ENCODE measurements at regions not wholly inside any gene's neighbourhood (a gene's known extent, or its start where the extent isn't known, plus 50 kb on each side); places are given as distances from the start of the nearest gene placed in this dataset.
A peak's percentile ranks its signal among the peaks of the same experiment; 100 is the strongest.

GRCh38 chr3:146672941-146673340 is 67.8 kb upstream of the PLSCR5 start:
- H3K27me3 ChIP-seq (ENCODE audit: low read length), result 0 out of 2 replicates have a peak, but pooled peaks cover 3% of the 10 kb centered on the region
- H3K9ac ChIP-seq (ENCODE audit: low read length), result no peak overlapping the region
- BruUV-seq (replicated peaks), result no TSS peak
- no peak overlapping the region for H2AFZ ChIP-seq (ENCODE audit: low read length)
- H3K4me3 ChIP-seq (ENCODE audit: low read length), result no peak overlapping the region
- ATAC-seq (no peak), DNase-seq (no peak)
- H3K36me3 ChIP-seq (ENCODE audit: low read depth, low read length), result no peaks in the 10 kb centered on the region
- H3F3A ChIP-seq (ENCODE audit: low read length, unreplicated experiment), result no peaks in the 10 kb centered on the region
- no peaks in the 10 kb centered on the region for H3K9me3 ChIP-seq (ENCODE audit: low read length)
- no peaks in the 10 kb centered on the region for H4K20me1 ChIP-seq (ENCODE audit: low read length)
- intact Hi-C loops (cut with micrococcal nuclease), result no loop called here
- H3K4me1 ChIP-seq (ENCODE audit: insufficient read depth, low read length), result no peaks in the 10 kb centered on the region
- ChIA-PET POLR2A (ENCODE audit: unreplicated experiment) (no interaction called here), CTCF (no interaction called here)
- no peaks in the 10 kb centered on the region for H3K9me2 ChIP-seq (replicated peaks; ENCODE audit: low read length)
- H3K27ac ChIP-seq (ENCODE audit: low read length), result no peak overlapping the region
- TF ChIP-seq EZH2 (IDR thresholded peaks at IDR 0.05; ENCODE audit: low read length, unreplicated experiment) (no peak), CTCF (conservative IDR thresholded peaks at IDR 0.05; ENCODE audit: low read depth, low read length) (no peak), EZH2phosphoT487 (IDR thresholded peaks at IDR 0.05; ENCODE audit: borderline replicate concordance, low read length) (no peak)
- H3K4me2 ChIP-seq (ENCODE audit: low read length), result no peak overlapping the region
- H3K79me2 ChIP-seq (ENCODE audit: low read length), result no peaks in the 10 kb centered on the region

- ATAC-seq (no peak), DNase-seq (peak; percentile 0)
- intact Hi-C loops (cut with micrococcal nuclease), result no loop called here
- Histone ChIP-seq H3K27ac (ENCODE audit: low read length) (no peak overlapping the region), H3K4me1 (ENCODE audit: insufficient read depth, low read length) (no peaks in the 10 kb centered on the region), H2AFZ (ENCODE audit: low read length) (no peak overlapping the region), H3K4me2 (ENCODE audit: low read length) (no peak overlapping the region), H3K9me2 (replicated peaks; ENCODE audit: low read length) (no peaks in the 10 kb centered on the region), H4K20me1 (ENCODE audit: low read length) (no peaks in the 10 kb centered on the region), H3K9me3 (ENCODE audit: low read length) (no peaks in the 10 kb centered on the region), H3K9ac (ENCODE audit: low read length) (no peak overlapping the region), H3F3A (ENCODE audit: low read length, unreplicated experiment) (no peaks in the 10 kb centered on the region), H3K79me2 (ENCODE audit: low read length) (no peaks in the 10 kb centered on the region), H3K36me3 (ENCODE audit: low read depth, low read length) (no peaks in the 10 kb centered on the region), H3K27me3 (ENCODE audit: low read length) (0 out of 2 replicates have a peak, but pooled peaks cover 7% of the 10 kb centered on the region), H3K4me3 (ENCODE audit: low read length) (no peak overlapping the region)
- ChIA-PET CTCF (no interaction called here), POLR2A (ENCODE audit: unreplicated experiment) (no interaction called here)
- BruUV-seq (replicated peaks), result no TSS peak
- TF ChIP-seq EZH2 (IDR thresholded peaks at IDR 0.05; ENCODE audit: low read length, unreplicated experiment), result no peak
- TF ChIP-seq CTCF (conservative IDR thresholded peaks at IDR 0.05; ENCODE audit: low read depth, low read length), result no peak
- no peak for TF ChIP-seq EZH2phosphoT487 (IDR thresholded peaks at IDR 0.05; ENCODE audit: borderline replicate concordance, low read length)
Observed at GRCh38 chr3:146664403-146664802, 59.3 kb upstream of the PLSCR5 start.

GRCh38 chr3:146658841-146659240 is 53.7 kb upstream of the PLSCR5 start:
- no peaks in the 10 kb centered on the region for H3K4me1 ChIP-seq (ENCODE audit: insufficient read depth, low read length)
- no peak for ATAC-seq
- TF ChIP-seq CTCF (conservative IDR thresholded peaks at IDR 0.05; ENCODE audit: low read depth, low read length), result no peak
- no peak for TF ChIP-seq EZH2 (IDR thresholded peaks at IDR 0.05; ENCODE audit: low read length, unreplicated experiment)
- TF ChIP-seq EZH2phosphoT487 (IDR thresholded peaks at IDR 0.05; ENCODE audit: borderline replicate concordance, low read length), result no peak

More at GRCh38 chr3:146658841-146659240, 53.7 kb upstream of the PLSCR5 start:
- intact Hi-C loops (cut with micrococcal nuclease), result no loop called here
- ChIA-PET POLR2A (ENCODE audit: unreplicated experiment) (no interaction called here), CTCF (no interaction called here)
- H4K20me1 ChIP-seq (ENCODE audit: low read length), result no peaks in the 10 kb centered on the region
- no peaks in the 10 kb centered on the region for H3K36me3 ChIP-seq (ENCODE audit: low read depth, low read length)
- H3K9ac ChIP-seq (ENCODE audit: low read length), result no peak overlapping the region
- H3K9me3 ChIP-seq (ENCODE audit: low read length), result no peaks in the 10 kb centered on the region
- no peak overlapping the region for H3K27ac ChIP-seq (ENCODE audit: low read length)
- no peak overlapping the region for H3K4me3 ChIP-seq (ENCODE audit: low read length)
- no peak overlapping the region for H3K4me2 ChIP-seq (ENCODE audit: low read length)
- no peaks in the 10 kb centered on the region for H3K9me2 ChIP-seq (replicated peaks; ENCODE audit: low read length)
- H3F3A ChIP-seq (ENCODE audit: low read length, unreplicated experiment), result no peaks in the 10 kb centered on the region
- H2AFZ ChIP-seq (ENCODE audit: low read length), result no peak overlapping the region
- peaks cover 11% of the 10 kb centered on the region for H3K27me3 ChIP-seq (ENCODE audit: low read length)
- no peaks in the 10 kb centered on the region for H3K79me2 ChIP-seq (ENCODE audit: low read length)
- peak; percentile 1 for DNase-seq
- no TSS peak for BruUV-seq (replicated peaks)
